K562 (cell line): ENCODE measurements at regions not wholly inside any gene's neighbourhood (a gene's known extent, or its start where the extent isn't known, plus 50 kb on each side); places are given as distances from the start of the nearest gene placed in this dataset.

ENCODE experiments used
- ATAC-seq: fragments of 200-7000 bp; cut with Tn5 transposase; 3 replicates; pipeline ENCODE4 v1.9.1; 2020; ENCODE audit warnings: moderate library complexity
- BruUV-seq: library from RNA; stranded (reverse); fragments of 400-500 nt; replicated peaks from 2 replicates; lab custom pipeline; 2021; lab: Mats Ljungman, UMichigan
- CTCF ChIA-PET: fragments of 300-600 bp; formaldehyde crosslinking; extraction: SDS; loops from one replicate; lab custom pipeline; 2021; ENCODE audit warnings: low intra/inter-chr PET ratio; lab: Yijun Ruan, JAX
- POLR2A ChIA-PET: fragments of 300-600, 350-650 bp; sonication (Branson Sonifier 250); formaldehyde crosslinking; extraction: SDS; loops from one replicate; lab custom pipeline; 2021; ENCODE audit warnings: antibody characterized with exemption, inconsistent platforms; lab: Yijun Ruan, JAX
- DNase-seq, 4 experiments: peaks; one replicate each; pipeline versions ENCODE4 v3.0.0 to v3.0.0-alpha.2; 2011 to 2018; ENCODE audit warnings: low spot score in 3 of 4, mixed read lengths in 3 of 4; ENCODE audit errors: extremely low read depth in 1 of 4
- FAIRE-seq: peaks from 2 replicates; lab custom pipeline; 2011; peaks lifted over from hg19 to GRCh38; lab: Jason Lieb, UNC
- H2AFZ ChIP-seq: 2 replicates; pipeline ENCODE4 v1.6.0; 2011; ENCODE audit warnings: low read depth, low read length, control low read depth, inconsistent platforms
- H3K27ac ChIP-seq: fragments of 200-600 bp; 3 replicates; pipeline ENCODE4 v1.8.0; 2011; ENCODE audit warnings: low read depth, mild to moderate bottlenecking, control low read depth, inconsistent platforms, low read length, moderate library complexity, mixed read lengths; ENCODE audit errors: extremely low read depth
- H3K27me3 ChIP-seq, 2 experiments: fragments of 300-600 bp in 1 of 2; 2 replicates in 1 of 2; 3 replicates in 1 of 2; pipeline versions ENCODE4 v1.6.0 to v1.8.0; 2011; ENCODE audit warnings: inconsistent platforms in 2 of 2, low read length in 2 of 2, mild to moderate bottlenecking in 1 of 2, mixed read lengths in 1 of 2, moderate library complexity in 1 of 2; ENCODE audit not compliant: control insufficient read depth in 2 of 2, insufficient read depth in 2 of 2
- H3K36me3 ChIP-seq: fragments of 300-600 bp; 3 replicates; pipeline ENCODE4 v1.8.0; 2011; ENCODE audit warnings: mild to moderate bottlenecking, low read length, inconsistent platforms; ENCODE audit not compliant: control insufficient read depth, insufficient read depth
- H3K4me1 ChIP-seq, 2 experiments: fragments of 200-600 bp in 1 of 2; replicated peaks in 1 of 2; 2 replicates in 1 of 2; 3 replicates in 1 of 2; pipeline versions ENCODE4 v1.5.1 to v1.8.0; 2011; ENCODE audit warnings: inconsistent platforms in 2 of 2, low read length in 2 of 2, mild to moderate bottlenecking in 1 of 2, mixed read lengths in 1 of 2, moderate library complexity in 1 of 2; ENCODE audit not compliant: control insufficient read depth in 2 of 2, insufficient read depth in 2 of 2
- H3K4me2 ChIP-seq: 2 replicates; pipeline ENCODE4 v1.6.1; 2011; ENCODE audit warnings: low read length, control low read depth, inconsistent platforms, mixed read lengths; ENCODE audit not compliant: insufficient read depth
- H3K4me3 ChIP-seq: fragments of 200-600 bp; sonication (generic), shearing (Covaris generic); 2 replicates; pipeline ENCODE4 v1.5.1; 2016; ENCODE audit warnings: control low read depth, inconsistent platforms
- H3K79me2 ChIP-seq: fragments of 200-600 bp; 3 replicates; pipeline ENCODE4 v1.8.0; 2011; ENCODE audit warnings: low read length, inconsistent platforms; ENCODE audit not compliant: control insufficient read depth, insufficient read depth
- H3K9ac ChIP-seq, 2 experiments: 2 replicates each; pipeline versions ENCODE4 v1.6.0 to v1.6.1; 2011; ENCODE audit warnings: low read depth in 2 of 2, low read length in 2 of 2, control low read depth in 1 of 2, inconsistent platforms in 1 of 2, mild to moderate bottlenecking in 1 of 2, mixed read lengths in 1 of 2; ENCODE audit not compliant: insufficient read depth in 1 of 2
- H3K9me1 ChIP-seq: one replicate; pipeline ENCODE4 v1.6.0; 2011; ENCODE audit warnings: inconsistent platforms, mild to moderate bottlenecking, low read length, moderate library complexity; ENCODE audit not compliant: control insufficient read depth, insufficient read depth
- H3K9me3 ChIP-seq: replicated peaks from 2 replicates; pipeline ENCODE4 v1.5.1; 2011; ENCODE audit warnings: low read depth, low read length, inconsistent platforms; ENCODE audit not compliant: control insufficient read depth, insufficient read depth
- H4K20me1 ChIP-seq: replicated peaks from 2 replicates; pipeline ENCODE4 v1.6.1; 2011; ENCODE audit warnings: low read length, inconsistent platforms, mixed read lengths; ENCODE audit not compliant: control insufficient read depth, insufficient read depth
- EP300 ChIP-seq: IDR thresholded peaks from 2 replicates; pipeline ENCODE4 v1.6.1; 2012; ENCODE audit warnings: low read length, improper control_type of control experiment
- HMGXB4 ChIP-seq: sonication (generic); formaldehyde crosslinking; IDR thresholded peaks from 2 replicates; pipeline ENCODE4 v1.8.1; 2023; ENCODE audit warnings: mild to moderate bottlenecking, missing genetic modification reagents
- HNRNPLL ChIP-seq: fragments of 200-400 bp; formaldehyde crosslinking; IDR thresholded peaks from 2 replicates; pipeline ENCODE4 v1.6.1; 2017; ENCODE audit warnings: low read length, low read depth, mild to moderate bottlenecking; ENCODE audit not compliant: poor library complexity, severe bottlenecking
- SNRNP70 ChIP-seq: fragments of 200-400 bp; formaldehyde crosslinking; optimal IDR thresholded peaks from 2 replicates; pipeline ENCODE3; 2017; ENCODE audit warnings: low read depth, low read length
- TGIF2 ChIP-seq: sonication (generic); formaldehyde crosslinking; IDR thresholded peaks from 2 replicates; pipeline ENCODE4 v1.8.1; 2022; ENCODE audit warnings: mild to moderate bottlenecking, missing genetic modification reagents, moderate library complexity
- U2AF1 ChIP-seq: fragments of 200-400 bp; formaldehyde crosslinking; optimal IDR thresholded peaks from 2 replicates; pipeline ENCODE3; 2017; ENCODE audit warnings: mild to moderate bottlenecking, low read depth, low read length, moderate library complexity
- ZHX1 ChIP-seq: fragments of 150-350 bp; conservative IDR thresholded peaks from 2 replicates; pipeline ENCODE4 v1.6.1; 2014; ENCODE audit warnings: low read length
- ZNF165 ChIP-seq: fragments of 250-450 bp; sonication (Bioruptor Pico); IDR thresholded peaks from 2 replicates; pipeline ENCODE4 v1.4.0; 2020; ENCODE audit warnings: borderline replicate concordance
- ZNF408 ChIP-seq: fragments of 250-450 bp; sonication (Bioruptor Pico); IDR thresholded peaks from 2 replicates; pipeline ENCODE4 v1.4.0; 2020; ENCODE audit warnings: low read depth, mild to moderate bottlenecking, moderate library complexity
- ZNF780A ChIP-seq: fragments of 250-450 bp; sonication (Bioruptor Pico); IDR thresholded peaks from 2 replicates; pipeline ENCODE4 v1.5.0; 2021; ENCODE audit warnings: mild to moderate bottlenecking
- WGBS: fragments of 100-300 bp; shearing (Covaris generic); methylation state at CpG from one replicate; pipeline ENCODE4 v1.1.6; 2016; ENCODE audit warnings: low coverage, mixed read lengths; ENCODE audit not compliant: insufficient coverage; ENCODE audit errors: missing lambda C conversion rate; 5-methylcytosine and 5-hydroxymethylcytosine counted together
- in situ Hi-C: fragments of 300-500 bp; cut with MboI; formaldehyde crosslinking; loops from 4 replicates; pipeline ENCODE4 v1.15.0; 2018; ENCODE audit warnings: inconsistent platforms, mixed read lengths
- intact Hi-C: fragments of 100-400 bp; cut with micrococcal nuclease; formaldehyde crosslinking; loops from 2 replicates; pipeline ENCODE4 v1.14.2; 2022

DNA sequence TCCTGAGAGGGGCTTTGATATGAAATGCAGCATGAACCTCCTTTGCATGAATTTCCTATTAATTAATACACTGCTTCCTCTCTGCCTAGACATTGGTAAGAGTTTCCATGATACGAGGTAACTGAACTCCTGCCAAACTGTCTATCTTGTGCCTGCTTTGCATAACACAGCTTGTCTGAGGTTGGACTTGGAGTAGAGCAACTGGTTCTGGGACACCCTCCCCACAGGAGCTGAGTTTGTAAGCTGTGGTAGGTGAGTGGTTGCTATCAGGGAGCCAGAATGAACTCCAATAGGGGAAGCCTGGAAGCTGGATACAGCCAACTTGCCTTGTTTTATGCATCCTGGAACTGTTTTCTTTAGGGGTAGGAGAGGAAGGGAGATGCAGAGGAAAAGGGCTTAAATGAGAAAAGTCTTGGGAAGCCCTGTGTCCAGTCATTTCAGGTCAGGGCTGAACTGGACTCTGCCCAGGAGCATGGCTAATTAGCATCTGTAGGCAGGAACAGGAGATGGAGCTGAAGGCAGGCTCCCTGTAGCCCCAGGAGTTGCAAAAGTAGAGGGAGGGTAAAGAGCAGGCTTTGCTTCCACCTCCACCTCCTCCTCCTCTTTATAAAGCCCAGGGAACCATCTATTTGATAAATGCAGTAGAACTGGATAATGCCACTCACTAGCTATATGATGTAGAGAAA, 73.2 kb upstream of the GPR158 start:
- Histone ChIP-seq H3K9me1 (no peaks in the 10 kb centered on the region), H3K9ac (no peak overlapping the region), H3K9me3 (no peaks in the 10 kb centered on the region), H3K4me2 (no peak overlapping the region; the same call in 1 of the 2 replicates), H4K20me1 (no peaks in the 10 kb centered on the region), H3K4me3 (no peak overlapping the region), H3K79me2 (no peaks in the 10 kb centered on the region), H3K36me3 (no peaks in the 10 kb centered on the region), H2AFZ (peak overlapping the region; percentile 38; the same call in 1 of the 2 replicates), H3K4me1 (peaks cover 4 to 22% of the 10 kb centered on the region in 2 experiments; a peak in 3 of 5 replicates), H3K27me3 (no peaks in the 10 kb centered on the region), H3K27ac (no peak overlapping the region)
- no peak for DNase-seq
- TF ChIP-seq U2AF1 (no peak), ZNF408 (no peak), EP300 (no peak), HMGXB4 (CRISPR knock-in tag) (no peak), SNRNP70 (no peak), ZHX1 (no peak), ZNF780A (CRISPR knock-in tag) (no peak), HNRNPLL (no peak), ZNF165 (CRISPR knock-in tag) (no peak), TGIF2 (CRISPR knock-in tag) (no peak)
- no peak; the same call in 2 of the 3 replicates for ATAC-seq
- FAIRE-seq: no peak
- ChIA-PET CTCF (no interaction called here), POLR2A (interaction anchor here (0.7 to 0.9 kb wide), 2 partner anchors 12 to 392 kb away, joined by 3 to 4 read pairs; no protein-coding TSS in a partner anchor)
- WGBS: 36% methylated on average over 1 of the region's 1 CpG
- BruUV-seq: no TSS peak
- in situ Hi-C loops (no loop called here), intact Hi-C loops (loop anchor here (10.0 kb wide), 1 partner anchor 603 kb away; no protein-coding TSS in a partner anchor)
